H1 (cell line): ENCODE measurements at regions not wholly inside any gene's neighbourhood (a gene's known extent, or its start where the extent isn't known, plus 50 kb on each side); places are given as distances from the start of the nearest gene placed in this dataset.
"Not testable (repeated sequence)": the region's sequence is repeated elsewhere in the genome, so short reads cannot be mapped to it uniquely, and the experiment has no call there.

Experiments used
- CTCF ChIA-PET: fragments of 300-600 bp; sonication (Branson Sonifier 250); formaldehyde crosslinking; loops from one replicate; lab custom pipeline; 2021; ENCODE audit not compliant: partially characterized antibody; lab: Charles Lee
- POLR2A ChIA-PET: fragments of 300-600 bp; sonication (Branson Sonifier 250); formaldehyde crosslinking; loops from one replicate; lab custom pipeline; 2021; ENCODE audit warnings: inconsistent platforms; ENCODE audit not compliant: partially characterized antibody; lab: Charles Lee
- DNase-seq, 2 experiments: peaks; one replicate each; pipeline versions ENCODE4 v3.0.0 to v3.0.0-alpha.2; 2010 to 2022; ENCODE audit warnings: low spot score in 2 of 2, low read depth in 1 of 2, mixed read lengths in 1 of 2
- FAIRE-seq: peaks from 2 replicates; lab custom pipeline; 2011; peaks lifted over from hg19 to GRCh38; lab: Jason Lieb, UNC
- H2AFZ ChIP-seq: 2 replicates; pipeline ENCODE4 v1.8.1; 2012; ENCODE audit warnings: low read length, inconsistent platforms
- H2AK5ac ChIP-seq: 2 replicates; pipeline ENCODE4 v1.6.1; 2013; ENCODE audit warnings: low read depth, low read length
- H2BK120ac ChIP-seq: replicated peaks from 2 replicates; pipeline ENCODE3; 2013; ENCODE audit warnings: low read depth, low read length, inconsistent platforms
- H2BK12ac ChIP-seq: 2 replicates; pipeline ENCODE4 v1.6.1; 2013; ENCODE audit warnings: low read depth, low read length
- H2BK15ac ChIP-seq: 2 replicates; pipeline ENCODE4 v1.6.1; 2013; ENCODE audit warnings: low read length
- H2BK20ac ChIP-seq: 2 replicates; pipeline ENCODE4 v1.6.1; 2013; ENCODE audit warnings: low read length
- H2BK5ac ChIP-seq: 2 replicates; pipeline ENCODE4 v1.6.1; 2013; ENCODE audit warnings: low read depth, low read length
- H3K14ac ChIP-seq: 2 replicates; pipeline ENCODE4 v1.6.1; 2013; ENCODE audit warnings: inconsistent platforms; ENCODE audit not compliant: insufficient read length
- H3K18ac ChIP-seq: 2 replicates; pipeline ENCODE4 v1.6.1; 2013; ENCODE audit warnings: low read length; ENCODE audit errors: extremely low read depth
- H3K23ac ChIP-seq: 2 replicates; pipeline ENCODE4 v1.6.1; 2013; ENCODE audit warnings: inconsistent platforms; ENCODE audit not compliant: insufficient read length
- H3K23me2 ChIP-seq: 2 replicates; pipeline ENCODE4 v1.6.1; 2013; ENCODE audit warnings: low read depth, low read length
- H3K27ac ChIP-seq: 2 replicates; pipeline ENCODE4 v1.6.1; 2011; ENCODE audit warnings: low read depth, low read length, inconsistent platforms
- H3K27me3 ChIP-seq, 4 experiments: replicated peaks in 1 of 4; 1 replicate in 1 of 4; 2 replicates in 3 of 4; pipeline versions ENCODE4 v1.6.1 to v1.8.1; 2011 to 2013; ENCODE audit warnings: low read length in 3 of 4, mild to moderate bottlenecking in 3 of 4, inconsistent platforms in 2 of 4, mixed read lengths in 2 of 4, moderate library complexity in 1 of 4; ENCODE audit not compliant: control insufficient read depth in 3 of 4, insufficient read depth in 3 of 4; ENCODE audit errors: extremely low read depth in 1 of 4
- H3K36me3 ChIP-seq, 4 experiments: 2 replicates each; pipeline versions ENCODE4 v1.6.1 to v1.8.1; 2011 to 2013; ENCODE audit warnings: mild to moderate bottlenecking in 4 of 4, low read length in 3 of 4, moderate library complexity in 2 of 4, control low read depth in 1 of 4, inconsistent platforms in 1 of 4; ENCODE audit not compliant: insufficient read depth in 4 of 4, control insufficient read depth in 2 of 4
- H3K4ac ChIP-seq: replicated peaks from 2 replicates; pipeline ENCODE3; 2013; ENCODE audit warnings: low read length, low read depth, mixed read lengths, inconsistent platforms; ENCODE audit not compliant: insufficient read length
- H3K4me1 ChIP-seq, 4 experiments: replicated peaks in 1 of 4; 1 replicate in 1 of 4; 2 replicates in 3 of 4; pipeline versions ENCODE4 v1.6.1 to v1.8.1; 2011 to 2013; ENCODE audit warnings: low read length in 3 of 4, inconsistent platforms in 2 of 4, mixed read lengths in 1 of 4; ENCODE audit not compliant: insufficient read depth in 4 of 4, control insufficient read depth in 3 of 4
- H3K4me2 ChIP-seq, 2 experiments: 2 replicates each; pipeline versions ENCODE4 v1.6.1 to v1.8.1; 2011 to 2013; ENCODE audit warnings: low read depth in 2 of 2, low read length in 2 of 2, control low read depth in 1 of 2, inconsistent platforms in 1 of 2, mild to moderate bottlenecking in 1 of 2; ENCODE audit not compliant: insufficient read depth in 1 of 2
- H3K4me3 ChIP-seq, 4 experiments: fragments of 200-600, 300-600 bp in 1 of 4; sonication (generic), shearing (Covaris generic), sonication (Bioruptor Twin) in 1 of 4; 2 replicates each; pipeline versions ENCODE4 v1.5.1 to v1.8.1; 2011 to 2016; ENCODE audit warnings: low read length in 4 of 4, low read depth in 3 of 4, control low read depth in 2 of 4, inconsistent platforms in 2 of 4, mild to moderate bottlenecking in 2 of 4, mixed read lengths in 1 of 4, moderate library complexity in 1 of 4; ENCODE audit not compliant: insufficient read depth in 2 of 4; ENCODE audit errors: extremely low read depth in 1 of 4
- H3K56ac ChIP-seq: replicated peaks from 2 replicates; pipeline ENCODE3; 2013; ENCODE audit warnings: low read depth, mild to moderate bottlenecking, mixed read lengths, low read length, inconsistent platforms; ENCODE audit not compliant: insufficient read length
- H3K79me1 ChIP-seq: 2 replicates; pipeline ENCODE4 v1.6.1; 2013; ENCODE audit warnings: low read depth, low read length, control low read depth
- H3K79me2 ChIP-seq, 2 experiments: 2 replicates each; pipeline versions ENCODE4 v1.6.1 to v1.8.1; 2012 to 2013; ENCODE audit warnings: low read length in 2 of 2, mild to moderate bottlenecking in 2 of 2, inconsistent platforms in 1 of 2; ENCODE audit not compliant: insufficient read depth in 2 of 2, control insufficient read depth in 1 of 2
- H3K9ac ChIP-seq, 4 experiments: replicated peaks in 1 of 4; 1 replicate in 1 of 4; 2 replicates in 3 of 4; pipeline versions ENCODE4 v1.6.1 to v1.8.1; 2011 to 2013; ENCODE audit warnings: low read depth in 3 of 4, low read length in 3 of 4, control low read depth in 2 of 4, mild to moderate bottlenecking in 2 of 4, moderate library complexity in 2 of 4, inconsistent platforms in 1 of 4; ENCODE audit errors: extremely low read depth in 1 of 4
- H3K9me3 ChIP-seq, 2 experiments: 2 replicates each; pipeline versions ENCODE4 v1.6.1 to v1.8.1; 2012 to 2013; ENCODE audit warnings: mild to moderate bottlenecking in 2 of 2, moderate library complexity in 2 of 2, control low read depth in 1 of 2, inconsistent platforms in 1 of 2, low read depth in 1 of 2, low read length in 1 of 2, mixed read lengths in 1 of 2; ENCODE audit not compliant: insufficient read depth in 2 of 2
- H4K20me1 ChIP-seq, 2 experiments: replicated peaks in 1 of 2; 2 replicates each; pipeline versions ENCODE3 to v1.8.1; 2011 to 2013; ENCODE audit warnings: inconsistent platforms in 2 of 2, low read length in 2 of 2, mild to moderate bottlenecking in 1 of 2; ENCODE audit not compliant: insufficient read depth in 2 of 2, control insufficient read depth in 1 of 2
- H4K5ac ChIP-seq: 2 replicates; pipeline ENCODE4 v1.6.1; 2013; ENCODE audit warnings: low read length, low read depth, mixed read lengths, inconsistent platforms; ENCODE audit not compliant: insufficient read length
- H4K8ac ChIP-seq: 2 replicates; pipeline ENCODE4 v1.8.0; 2013; ENCODE audit warnings: mild to moderate bottlenecking, moderate library complexity, low read length, inconsistent platforms; ENCODE audit not compliant: insufficient read depth; ENCODE audit errors: extremely low read depth
- H4K91ac ChIP-seq: replicated peaks from 2 replicates; pipeline ENCODE3; 2013; ENCODE audit warnings: low read length, mixed read lengths, inconsistent platforms; ENCODE audit not compliant: insufficient read length
- whole genome bisulfite sequencing, 2 experiments: shearing (Covaris generic) in 1 of 2; methylation state at CpG; one replicate each; pipeline versions ENCODE4 v1.1.6 to v1.1.7; 2013 to 2015; ENCODE audit warnings: low lambda C conversion rate in 2 of 2, mixed read lengths in 2 of 2, inconsistent platforms in 1 of 2, low coverage in 1 of 2, missing lambda C conversion rate in 1 of 2; ENCODE audit not compliant: insufficient replicate concordance in 2 of 2, insufficient coverage in 1 of 2, insufficient read length in 1 of 2; ENCODE audit errors: extremely low coverage in 1 of 2, missing lambda C conversion rate in 1 of 2; 5-methylcytosine and 5-hydroxymethylcytosine counted together

- H2AFZ ChIP-seq, H3K9ac ChIP-seq, H3K56ac ChIP-seq, H3K14ac ChIP-seq, H3K4ac ChIP-seq, H2BK15ac ChIP-seq, H3K23me2 ChIP-seq, FAIRE-seq, H2BK20ac ChIP-seq, DNase-seq, H3K79me2 ChIP-seq, H4K5ac ChIP-seq, POLR2A ChIA-PET, H2BK12ac ChIP-seq, H3K4me3 ChIP-seq, H4K8ac ChIP-seq, H3K18ac ChIP-seq, H3K79me1 ChIP-seq, H4K91ac ChIP-seq, H2BK5ac ChIP-seq, H3K36me3 ChIP-seq, CTCF ChIA-PET, H3K27me3 ChIP-seq, H3K4me1 ChIP-seq, H2BK120ac ChIP-seq, H2AK5ac ChIP-seq, H3K9me3 ChIP-seq, H3K23ac ChIP-seq, H3K4me2 ChIP-seq, H3K27ac ChIP-seq, H4K20me1 ChIP-seq: not testable (repeated sequence)
- 94% methylated on average over 5 of the region's 6 CpGs; no CpG with 5 or more reads in 1 of the 2 experiments for WGBS, 2 experiments
These were observed 293.7 kb upstream of the PLGLB1 start for GRCh38 chr2:87315183-87315902.

DNA sequence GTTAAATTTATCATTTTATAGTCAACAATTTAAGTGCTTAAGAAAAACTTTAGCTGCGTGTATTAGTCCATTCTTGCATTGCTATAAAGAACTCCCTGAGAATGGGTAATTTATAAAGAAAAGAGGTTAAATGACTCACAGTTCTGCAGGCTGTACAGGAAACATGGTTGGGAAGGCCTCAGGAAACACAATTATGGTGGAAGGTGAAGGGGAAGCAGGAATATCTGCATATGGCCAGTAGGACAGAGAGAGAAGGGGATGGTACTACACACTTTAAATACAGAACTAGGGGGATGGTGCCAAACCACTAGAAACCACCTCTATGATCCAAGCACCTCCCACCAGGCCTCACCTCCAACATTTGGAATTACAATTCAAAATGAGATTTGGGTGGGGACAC lies 295.5 kb upstream of the PLGLB1 start:
- H2BK120ac ChIP-seq, H3K79me1 ChIP-seq, H2AK5ac ChIP-seq, H4K8ac ChIP-seq, H2AFZ ChIP-seq, H3K9me3 ChIP-seq, DNase-seq, H3K27me3 ChIP-seq, CTCF ChIA-PET, POLR2A ChIA-PET, FAIRE-seq, H2BK20ac ChIP-seq, H3K4me1 ChIP-seq, H3K23me2 ChIP-seq, H3K4me2 ChIP-seq, H4K20me1 ChIP-seq, H3K4ac ChIP-seq, H3K79me2 ChIP-seq, H3K14ac ChIP-seq, H2BK15ac ChIP-seq, H4K5ac ChIP-seq, H2BK5ac ChIP-seq, H3K27ac ChIP-seq, H3K56ac ChIP-seq, H3K36me3 ChIP-seq, H3K18ac ChIP-seq, H3K9ac ChIP-seq, H3K4me3 ChIP-seq, H3K23ac ChIP-seq, H2BK12ac ChIP-seq, H4K91ac ChIP-seq: not testable (repeated sequence)
- no CpG with 5 or more reads among the region's 1 CpG for WGBS, 2 experiments
